ENCODE measurements at regions not wholly inside any gene's neighbourhood (a gene's known extent, or its start where the extent isn't known, plus 50 kb on each side); places are given as distances from the start of the nearest gene placed in this dataset.
A peak's percentile ranks its signal among the peaks of the same experiment; 100 is the strongest.

DNA sequence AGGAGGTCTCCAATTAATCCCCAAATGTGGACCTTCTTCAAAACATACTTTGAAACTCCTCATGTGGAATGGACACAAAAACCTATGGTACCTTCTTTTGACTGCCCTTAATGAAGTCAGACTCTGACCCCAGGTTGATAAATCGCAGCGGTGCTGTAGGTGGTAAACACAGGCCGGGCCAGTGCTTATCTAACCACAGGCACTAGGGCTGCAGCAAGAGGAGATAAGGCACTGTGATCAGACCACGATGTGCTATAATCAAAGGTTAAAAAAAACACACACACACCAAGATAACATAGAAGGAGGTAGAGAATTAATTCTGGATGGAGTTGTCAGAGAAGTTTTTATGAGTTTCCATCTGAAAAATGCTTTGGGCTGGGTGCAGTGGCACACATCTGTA, 52.3 kb upstream of the SIPA1L2 start:
- DNase-seq = no peak
- ATAC-seq = no peak

DNA sequence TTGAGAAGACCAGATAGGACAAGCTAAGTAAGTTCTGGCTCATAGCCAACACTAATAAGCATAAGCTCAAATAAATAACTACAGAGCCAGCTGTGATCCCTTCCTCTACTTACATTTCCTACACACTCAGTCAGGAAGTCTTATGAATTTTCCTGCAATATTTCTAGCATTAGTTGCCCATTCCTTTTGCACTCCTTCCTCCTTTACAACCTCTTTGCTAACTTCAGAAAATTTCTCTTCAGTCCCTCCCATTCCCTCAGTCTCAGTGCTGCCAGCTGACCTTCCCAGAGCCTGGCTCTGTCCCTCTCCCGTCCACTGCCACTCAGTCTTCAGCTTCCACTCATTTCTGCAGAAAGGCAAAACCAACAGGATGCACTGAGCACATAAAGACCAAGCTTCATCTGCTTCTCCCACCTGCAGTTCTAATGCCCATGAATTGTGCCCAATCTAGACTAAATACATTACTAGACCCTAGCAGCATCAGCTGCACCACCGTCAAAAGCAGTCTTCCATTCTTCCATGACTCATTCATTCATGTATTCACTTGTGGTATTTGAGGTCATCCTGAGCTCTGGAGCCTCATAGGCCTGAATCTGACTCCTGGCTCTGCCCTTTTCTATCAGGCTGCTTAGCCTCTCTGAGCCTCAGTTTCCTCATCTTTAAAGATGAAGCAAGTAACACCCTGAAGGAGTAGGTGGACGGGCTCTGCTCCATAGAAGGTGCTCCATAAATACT, 54.6 kb upstream of the SIPA1L2 start:
- ATAC-seq = peak; percentile 52

DNA sequence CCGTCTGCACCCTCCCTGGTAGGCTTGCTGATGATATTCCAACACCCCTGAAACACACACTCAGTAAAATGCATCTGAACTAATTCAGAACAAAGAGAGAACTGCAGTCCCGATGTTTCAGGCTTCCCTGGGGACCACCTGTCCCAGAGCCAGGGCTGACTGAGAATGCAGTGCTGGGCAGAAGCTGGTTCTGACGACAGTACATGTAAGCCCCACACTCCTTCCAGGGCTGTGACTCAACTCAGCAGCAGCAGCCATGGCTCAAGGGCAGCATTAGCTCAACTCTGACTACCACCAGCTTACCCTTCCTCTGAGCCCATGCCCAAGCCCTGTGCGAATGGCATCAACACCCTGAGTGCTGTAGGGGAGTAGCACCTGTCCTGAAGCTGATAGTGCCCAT, 56.4 kb upstream of the SIPA1L2 start:
- ATAC-seq = no peak
- no peak for DNase-seq

More for the DNA sequence above, 54.6 kb upstream of the SIPA1L2 start:
- no peak for DNase-seq

DNA sequence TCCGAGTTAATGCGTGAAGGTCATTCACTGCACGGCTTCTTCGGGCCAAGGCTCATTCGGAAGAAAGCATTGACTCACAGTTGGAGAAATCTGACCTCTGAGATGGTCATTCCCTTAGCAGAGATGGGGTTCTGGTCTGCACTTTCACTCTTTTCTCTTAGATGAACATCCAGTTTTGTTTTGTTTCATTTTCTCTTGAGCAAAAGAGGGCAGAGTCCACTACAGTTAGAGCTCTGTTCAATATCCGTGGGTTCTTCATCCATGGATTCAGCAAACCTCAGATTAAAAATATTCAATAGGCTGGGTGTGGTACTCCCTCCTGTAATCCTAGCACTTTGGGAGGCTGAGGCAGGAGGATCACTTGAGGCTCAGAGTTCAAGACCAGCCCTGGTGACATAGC, 57.4 kb upstream of the SIPA1L2 start:
- DNase-seq = no peak
- no peak for ATAC-seq

DNA sequence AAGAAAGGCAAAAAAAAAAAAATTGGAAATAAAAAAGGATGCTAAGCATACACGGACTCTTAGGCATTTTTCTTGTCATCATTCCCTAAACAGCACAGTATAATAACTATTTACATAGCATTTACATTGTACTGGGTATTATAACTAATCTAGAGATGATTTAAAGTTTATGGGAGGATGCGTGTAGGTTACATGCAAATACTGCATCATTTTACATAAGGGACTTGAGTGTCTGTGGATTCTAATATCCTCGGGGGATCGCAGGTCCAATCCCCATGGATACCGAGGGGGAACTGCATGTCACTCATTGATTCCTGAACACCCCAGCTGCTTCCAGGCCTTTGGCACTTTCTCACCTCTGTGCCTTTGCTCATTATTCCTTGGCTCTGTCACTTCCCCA, 57.8 kb upstream of the SIPA1L2 start:
- no peak for DNase-seq
- no peak for ATAC-seq

DNA sequence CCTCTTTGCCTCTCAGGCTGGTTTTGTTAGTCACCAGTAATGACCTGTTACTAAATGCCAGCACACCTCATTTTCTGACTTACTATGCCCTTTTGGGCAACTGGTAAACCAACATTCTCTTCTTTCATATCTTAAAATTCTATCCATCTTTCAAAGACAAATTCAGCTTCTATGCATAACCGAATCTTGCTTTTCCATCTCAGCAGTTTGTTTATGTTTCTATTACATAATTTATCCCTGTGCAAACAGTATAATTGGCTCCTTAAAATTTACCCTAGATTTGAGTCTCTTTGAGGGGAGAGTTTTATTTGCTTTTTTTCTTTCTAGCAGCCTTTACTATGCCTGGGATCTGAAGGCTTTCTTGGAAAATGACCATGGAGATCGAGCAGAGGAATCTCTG, 58.5 kb upstream of the SIPA1L2 start:
- DNase-seq (no peak), ATAC-seq (no peak)

DNA sequence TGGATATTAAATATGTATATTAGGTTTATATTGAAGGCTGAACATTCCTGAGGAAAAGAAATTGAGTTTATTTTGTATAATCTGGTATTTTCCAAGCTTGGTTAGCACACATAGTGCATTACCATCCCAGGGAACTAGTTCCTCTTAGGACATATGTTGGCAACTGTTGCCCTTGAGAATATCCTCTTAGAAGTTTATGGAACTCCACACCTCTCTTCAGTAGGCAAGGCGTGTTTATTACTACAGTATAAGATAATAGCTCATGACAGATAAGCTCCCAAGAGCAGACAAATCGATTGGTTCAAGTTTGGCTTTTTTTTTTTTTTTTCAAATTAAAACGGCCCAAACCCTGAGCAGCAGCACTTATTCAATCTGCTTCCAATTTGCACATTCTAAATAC, 59.8 kb upstream of the SIPA1L2 start:
- ATAC-seq (no peak), DNase-seq (no peak)

DNA sequence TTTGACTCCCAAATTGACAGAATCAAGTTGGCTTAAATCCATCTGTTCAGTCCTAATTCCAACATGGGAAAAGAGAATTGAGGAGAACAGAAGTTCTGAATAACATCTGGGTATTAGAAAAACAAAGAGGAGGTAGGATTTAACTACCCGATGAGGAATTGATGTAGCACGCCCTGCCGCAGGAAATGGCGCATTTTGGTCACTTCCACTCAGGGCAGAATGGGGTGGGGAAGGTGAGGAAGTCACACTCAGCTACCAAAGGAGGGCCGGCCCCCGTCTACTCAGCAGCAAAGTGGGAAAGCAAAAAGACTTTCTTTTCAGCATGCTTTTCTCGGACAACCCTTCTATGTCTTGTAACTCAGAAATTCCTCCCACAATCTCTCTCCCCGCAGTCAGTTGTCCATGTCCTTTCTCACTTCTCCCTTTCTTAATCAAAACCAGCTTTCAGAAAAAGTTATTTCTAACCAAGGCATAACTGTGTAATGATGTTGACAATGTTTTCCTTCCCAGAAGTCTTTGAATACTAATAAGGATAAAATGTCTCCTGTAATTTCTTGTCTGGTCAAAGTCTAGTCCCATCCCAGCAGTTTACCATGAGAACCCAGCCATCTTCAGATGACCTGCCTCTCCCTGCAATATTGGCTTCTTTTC, 60.5 kb upstream of the SIPA1L2 start:
- ATAC-seq = no peak
- no peak for DNase-seq

DNA sequence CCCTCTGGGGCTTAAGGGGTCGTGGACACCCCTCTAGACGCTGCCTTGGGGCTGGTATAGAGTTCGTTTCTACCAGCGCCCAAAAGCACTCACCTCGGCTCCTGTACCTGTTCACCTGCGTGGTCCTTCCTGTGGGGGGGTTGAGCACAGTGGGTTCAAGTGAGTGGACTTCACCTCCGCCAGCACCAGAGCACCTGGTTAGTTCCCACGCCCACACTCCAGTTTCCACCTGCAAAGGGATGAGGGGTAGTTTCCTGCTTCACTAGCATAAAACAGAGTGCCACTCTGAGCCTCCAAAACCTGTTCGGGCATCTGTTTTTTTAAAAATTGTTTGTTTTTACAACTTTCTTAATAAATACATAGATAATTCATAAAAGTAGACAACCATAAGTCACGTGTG, 64.5 kb upstream of the SIPA1L2 start:
- no peak for ATAC-seq
- DNase-seq = no peak

DNA sequence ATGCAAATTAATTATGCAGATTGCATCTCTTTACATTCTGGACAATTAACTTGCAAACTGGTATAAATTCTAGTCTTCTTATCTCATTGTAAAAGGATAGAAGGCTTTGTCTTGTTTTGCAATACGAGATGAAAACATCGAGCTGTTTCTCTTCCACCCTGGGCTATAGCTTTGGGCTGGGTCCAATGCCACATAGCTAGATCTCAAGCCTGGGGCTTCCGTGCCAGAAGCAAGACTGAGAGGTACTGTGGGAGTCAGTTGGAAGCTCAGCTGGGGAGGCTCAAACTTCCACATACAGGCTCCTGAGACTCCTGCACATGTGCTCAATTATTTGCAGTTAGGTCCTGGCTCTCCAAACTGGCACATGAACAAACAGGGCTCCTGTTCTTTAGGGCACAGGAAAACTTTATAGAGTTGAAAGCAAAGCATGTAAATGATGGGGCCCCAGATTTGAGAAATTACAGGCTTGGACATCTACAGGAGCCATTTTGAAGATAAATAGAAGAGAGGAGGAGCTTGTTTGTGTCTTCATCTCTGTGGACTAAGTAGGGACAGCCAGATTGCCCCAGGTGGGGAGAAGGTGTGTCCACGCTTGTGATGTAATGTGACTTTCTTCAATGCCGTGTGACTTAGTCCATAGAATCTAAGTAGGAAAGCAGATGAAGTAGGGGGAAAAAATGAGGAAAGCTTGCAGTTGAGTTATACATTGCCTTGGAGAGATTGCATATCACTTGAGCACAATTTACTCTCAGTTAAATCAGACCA, 65.9 kb upstream of the SIPA1L2 start:
- ATAC-seq = no peak
- no peak for DNase-seq

DNA sequence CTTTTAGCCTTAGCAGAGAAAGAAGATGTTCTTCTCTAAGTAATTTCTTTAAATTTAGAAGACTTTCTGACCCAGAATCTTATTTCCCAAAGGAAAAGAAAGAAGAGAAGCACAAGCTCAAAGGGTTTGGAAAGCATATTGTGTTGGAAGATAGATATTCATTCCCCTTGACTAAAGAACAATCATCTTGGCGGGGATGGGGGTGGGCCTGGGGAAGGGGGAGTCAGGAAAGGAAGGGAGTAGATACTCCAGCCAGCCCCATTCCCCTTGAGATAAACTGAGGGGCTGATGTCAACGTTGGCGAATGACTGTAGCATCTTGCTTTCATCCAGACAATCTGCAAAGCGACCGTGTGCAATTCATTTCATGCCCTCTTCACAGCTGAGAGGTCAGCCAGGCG, 66.5 kb upstream of the SIPA1L2 start:
- ATAC-seq = no peak

DNA sequence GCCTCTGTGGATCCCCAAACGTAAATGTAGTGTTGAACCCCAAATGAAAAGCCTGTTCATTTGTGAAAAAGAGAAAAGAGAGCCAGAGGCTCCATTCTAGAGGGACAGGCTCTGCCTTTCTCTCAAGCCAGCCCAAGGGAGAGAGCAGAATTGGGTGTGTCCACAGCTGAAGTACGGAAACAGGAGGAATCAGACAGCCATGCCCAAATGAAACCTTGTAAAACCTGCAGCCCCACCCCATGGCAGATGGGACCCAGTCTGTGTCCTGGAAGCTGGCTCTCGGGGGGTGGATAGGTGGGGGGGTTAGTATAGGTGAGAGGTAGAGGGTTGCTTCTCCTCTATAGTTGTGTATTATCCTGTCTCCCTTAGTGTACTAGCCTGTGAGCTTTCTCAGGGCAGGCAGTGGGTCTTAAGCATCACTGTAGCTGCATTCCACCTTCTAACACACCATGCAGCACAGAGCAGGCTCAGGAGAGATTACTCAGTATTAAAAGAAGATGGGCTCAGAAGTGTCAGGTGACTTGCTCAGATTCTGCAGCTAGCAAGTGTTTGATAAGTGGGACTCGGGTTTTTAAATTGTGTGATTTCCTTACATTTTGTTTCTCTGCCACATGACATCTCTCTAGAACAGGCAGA, 67.4 kb upstream of the SIPA1L2 start:
- ATAC-seq (no peak), DNase-seq (no peak)

More for the DNA sequence above, 66.5 kb upstream of the SIPA1L2 start:
- no peak for DNase-seq

DNA sequence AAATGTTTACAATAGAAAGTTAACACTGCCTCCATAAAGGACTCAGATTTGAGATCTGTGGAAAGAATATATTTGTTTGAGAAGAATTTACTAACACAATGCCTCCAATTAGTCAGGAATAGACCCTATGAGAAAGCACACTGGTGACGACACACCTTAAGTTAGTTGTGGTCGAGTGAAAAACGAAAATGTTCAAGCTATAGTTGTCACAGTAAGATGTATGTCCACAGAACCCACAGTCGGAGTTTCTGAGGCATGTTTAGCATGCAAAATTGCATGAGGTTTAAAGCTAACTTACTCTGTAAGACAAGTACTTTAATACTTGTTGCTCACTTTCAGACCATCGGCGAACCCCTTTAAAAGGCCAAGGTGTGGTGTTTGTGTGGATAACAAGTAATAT, 69.9 kb upstream of the SIPA1L2 start:
- no peak for ATAC-seq
- DNase-seq = no peak

DNA sequence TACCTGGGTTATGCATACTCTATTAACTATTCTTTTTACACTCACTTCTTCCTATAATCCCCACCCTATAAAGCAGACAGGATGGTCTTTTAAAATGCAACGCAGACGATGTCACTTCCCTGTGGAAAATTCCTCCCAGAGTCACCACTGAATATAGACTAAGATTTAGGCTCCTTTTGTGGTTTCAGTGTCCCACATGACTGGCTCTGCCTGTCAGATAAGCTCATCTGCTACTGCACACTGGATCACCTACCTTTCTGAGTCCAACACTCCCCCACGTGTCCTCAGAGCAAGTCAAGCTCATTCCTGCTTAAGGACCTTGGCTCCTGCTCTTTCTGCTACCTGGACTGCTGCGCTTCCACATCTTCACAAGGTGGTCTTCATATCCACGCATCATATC, 73.0 kb upstream of the SIPA1L2 start:
- DNase-seq (no peak), ATAC-seq (no peak)

DNA sequence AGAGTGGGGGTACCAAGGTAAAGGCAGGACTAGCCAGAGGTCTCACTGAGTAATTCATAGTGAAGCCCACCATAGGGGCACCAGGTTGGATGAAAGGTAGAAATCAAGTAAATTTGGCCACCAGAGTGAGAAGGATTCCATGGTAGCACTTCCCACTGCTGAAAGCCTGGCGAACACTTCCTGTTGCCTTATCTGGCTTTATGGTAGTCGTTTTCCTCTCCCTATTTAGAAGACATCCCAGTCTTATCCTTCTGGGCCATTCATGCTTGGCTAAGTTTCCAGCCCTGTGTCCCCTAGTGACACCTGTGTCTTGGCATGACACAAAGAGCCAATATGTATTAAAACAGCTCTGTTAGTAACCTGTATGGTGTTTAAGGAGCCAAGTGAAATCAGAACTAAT, 74.3 kb upstream of the SIPA1L2 start:
- ATAC-seq (no peak), DNase-seq (no peak)

DNA sequence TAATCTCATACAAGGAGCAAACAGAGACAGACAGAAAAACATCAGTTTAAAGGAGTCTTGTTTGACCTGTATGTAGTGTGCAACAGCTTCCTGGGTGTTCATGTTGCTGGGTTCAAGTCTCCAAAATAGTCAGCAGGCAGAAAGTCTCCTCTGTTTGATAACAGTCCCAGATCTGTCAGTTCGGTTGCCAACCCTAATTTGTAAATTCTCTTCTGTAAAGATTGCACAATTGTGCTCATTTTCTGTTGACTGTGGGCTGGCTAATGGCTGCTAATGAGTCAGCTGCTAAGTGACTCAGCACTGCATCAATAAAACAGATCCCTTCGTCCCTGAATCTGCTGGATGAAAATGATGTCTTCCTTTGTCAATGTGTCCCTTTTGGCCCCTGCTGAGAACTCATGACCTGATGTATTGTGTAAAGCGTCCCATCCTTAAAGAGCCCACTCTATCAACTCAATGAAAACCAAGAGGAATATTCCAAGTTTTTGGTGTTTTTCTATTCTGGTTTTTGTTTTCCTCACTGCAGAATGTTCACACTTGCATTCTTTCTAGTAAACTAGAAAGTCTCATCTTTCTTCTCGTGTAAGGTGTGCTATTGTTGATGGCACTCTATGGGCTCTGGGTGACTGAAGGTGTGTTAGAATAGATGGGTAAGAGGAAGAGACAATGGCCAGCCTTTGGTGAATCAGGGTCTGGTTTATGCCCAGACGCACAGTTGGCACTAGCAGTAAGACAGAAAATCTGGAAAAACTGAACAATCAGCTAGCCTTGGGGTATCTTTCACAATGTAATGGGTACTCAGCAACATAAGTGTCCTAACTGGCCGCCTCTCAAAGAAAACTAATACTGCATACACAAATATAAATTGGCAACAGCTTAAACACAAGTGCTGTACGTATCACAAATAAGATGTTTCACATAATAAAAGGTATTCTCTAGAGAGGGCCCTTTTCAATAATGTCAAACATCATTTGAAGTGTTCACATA, 75.1 kb upstream of the SIPA1L2 start:
- no peak for DNase-seq

DNA sequence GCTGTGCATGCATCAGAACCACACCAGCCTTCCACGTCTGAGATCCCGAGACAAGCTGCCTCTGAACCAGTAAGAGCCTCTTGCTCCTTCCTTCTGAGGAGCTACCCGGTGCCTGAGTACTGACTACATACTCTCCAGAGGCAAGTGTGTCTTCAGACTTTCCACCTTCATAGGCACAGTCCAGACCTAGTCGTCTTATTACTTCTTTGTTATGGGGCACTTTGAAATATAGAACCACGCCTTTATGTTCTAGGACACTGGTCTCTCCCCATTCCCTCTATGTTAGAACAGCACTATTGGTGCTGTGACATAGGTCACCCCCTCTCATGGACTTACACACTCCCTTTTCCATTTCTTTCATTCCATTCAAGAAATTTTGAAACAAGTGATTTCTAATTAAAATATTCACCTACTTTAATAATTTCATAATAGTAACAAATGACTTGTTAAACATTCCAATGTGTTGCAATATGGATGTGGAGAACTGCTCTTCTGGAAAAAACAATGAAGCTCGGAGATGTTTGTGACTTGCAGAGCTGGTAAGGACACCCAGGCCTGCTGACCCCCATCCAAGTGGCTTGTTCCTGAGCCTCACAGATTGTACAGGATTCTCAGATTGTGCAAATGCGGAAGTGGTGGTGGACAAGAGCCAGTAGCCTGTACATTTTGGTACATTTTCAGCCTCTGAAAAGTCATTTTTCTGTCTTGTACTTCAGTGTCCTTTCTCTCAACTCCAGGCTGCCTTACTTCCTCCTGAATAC, 76.1 kb upstream of the SIPA1L2 start:
- no peak for DNase-seq
- no peak for ATAC-seq

More for the DNA sequence above, 75.1 kb upstream of the SIPA1L2 start:
- ATAC-seq = peak; percentile 30

DNA sequence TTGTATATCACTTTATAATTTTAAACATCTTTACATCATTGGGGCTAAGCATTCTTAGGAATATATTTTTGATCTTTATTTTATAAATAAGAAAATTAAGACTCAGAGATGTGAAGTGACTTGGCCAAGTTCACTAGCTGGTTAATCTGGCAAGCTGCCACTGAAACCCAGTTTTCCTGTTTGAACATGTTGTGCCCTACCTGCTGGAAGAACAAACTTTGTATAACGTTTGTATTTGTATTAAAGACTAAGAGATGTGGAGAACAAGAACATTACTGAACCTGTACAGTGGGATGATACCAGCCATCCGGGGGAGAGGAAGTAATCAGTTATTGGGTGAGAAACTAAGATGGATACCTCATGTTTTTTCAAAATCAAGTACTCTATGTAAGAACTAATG, 77.2 kb upstream of the SIPA1L2 start:
- no peak for ATAC-seq

DNA sequence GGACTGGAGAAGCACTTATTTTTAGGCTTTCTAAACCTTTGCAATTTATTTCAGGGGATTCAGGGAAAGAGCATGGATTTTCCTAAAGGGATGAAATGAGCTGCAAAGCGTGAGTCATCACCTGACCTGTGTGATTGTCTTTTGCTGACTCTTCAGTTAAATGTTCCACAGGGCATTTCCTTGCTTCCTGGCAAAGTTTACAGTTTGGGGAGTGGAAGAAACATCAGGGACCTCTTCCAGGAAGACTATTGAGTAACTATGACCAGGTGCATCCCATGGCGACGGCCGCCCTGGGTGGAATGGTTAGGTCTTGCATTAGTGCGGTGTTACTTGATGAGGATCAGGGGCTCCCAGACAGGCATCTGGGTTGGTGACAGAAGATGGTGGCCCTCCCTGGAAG, 79.5 kb upstream of the SIPA1L2 start:
- no peak for DNase-seq
- ATAC-seq = no peak

More for the DNA sequence above, 77.2 kb upstream of the SIPA1L2 start:
- DNase-seq = no peak

DNA sequence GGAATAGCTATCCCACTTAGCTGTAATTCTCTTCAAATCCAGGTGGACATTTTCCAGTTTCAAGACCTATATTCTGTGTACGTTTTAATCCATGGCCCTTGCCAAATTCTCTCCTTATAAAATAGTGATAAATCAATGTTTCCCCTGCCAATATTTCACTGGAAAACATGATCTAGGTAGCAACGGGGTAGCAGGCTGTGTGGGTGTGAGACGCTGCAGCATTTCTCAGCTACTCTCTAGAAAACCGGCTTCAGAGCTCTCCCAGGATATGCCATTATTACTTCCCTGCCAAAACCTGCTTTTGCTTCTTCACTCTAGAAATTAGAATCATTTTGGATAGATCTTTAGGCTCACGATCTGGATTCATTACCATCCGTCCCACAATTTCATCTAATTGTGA, 82.1 kb upstream of the SIPA1L2 start:
- DNase-seq = no peak
- ATAC-seq = no peak

DNA sequence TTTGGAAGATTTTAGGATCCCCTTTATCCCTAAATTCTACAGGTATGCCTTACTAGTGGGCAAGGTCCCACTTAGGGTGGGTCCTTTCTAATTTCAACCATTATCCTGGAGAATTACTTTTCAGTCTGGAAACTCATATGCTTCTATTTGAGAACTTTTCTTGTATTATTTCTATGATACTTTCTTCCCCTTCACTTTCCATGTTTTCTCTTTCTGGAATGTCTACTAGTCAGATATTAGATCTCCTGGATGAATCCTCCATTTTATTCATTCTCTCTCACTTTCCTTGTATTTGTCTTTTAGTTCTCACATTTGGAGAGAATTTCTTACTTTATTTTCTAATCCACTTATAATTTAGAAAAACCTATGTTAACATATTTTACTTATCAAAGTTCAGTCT, 83.9 kb upstream of the SIPA1L2 start:
- no peak for DNase-seq
- ATAC-seq = no peak
